Coronary artery (tissue), 2 donors: ENCODE measurements at regions not wholly inside any gene's neighbourhood (a gene's known extent, or its start where the extent isn't known, plus 50 kb on each side); places are given as distances from the start of the nearest gene placed in this dataset.
A peak's percentile ranks its signal among the peaks of the same experiment; 100 is the strongest.

Experiments
- DNase-seq: peaks from one replicate; pipeline ENCODE4 v3.0.0-alpha.2; 2017; ENCODE audit warnings: low spot score
- H3K27ac ChIP-seq, 2 donors: fragments of 200-600 bp; sonication (generic); one replicate each; pipeline ENCODE4 v1.5.1; 2016 to 2019
- H3K4me3 ChIP-seq: fragments of 200-600 bp; sonication (generic); 2 replicates; pipeline ENCODE4 v1.5.1; 2016; ENCODE audit warnings: mild to moderate bottlenecking, moderate library complexity
- TF ChIP-seq, protein P1 (sequence below): fragments of 200-600 bp; sonication (generic); IDR thresholded peaks from one replicate; pipeline ENCODE4 v1.5.1; 2019; ENCODE audit warnings: antibody characterized with exemption

DNA sequence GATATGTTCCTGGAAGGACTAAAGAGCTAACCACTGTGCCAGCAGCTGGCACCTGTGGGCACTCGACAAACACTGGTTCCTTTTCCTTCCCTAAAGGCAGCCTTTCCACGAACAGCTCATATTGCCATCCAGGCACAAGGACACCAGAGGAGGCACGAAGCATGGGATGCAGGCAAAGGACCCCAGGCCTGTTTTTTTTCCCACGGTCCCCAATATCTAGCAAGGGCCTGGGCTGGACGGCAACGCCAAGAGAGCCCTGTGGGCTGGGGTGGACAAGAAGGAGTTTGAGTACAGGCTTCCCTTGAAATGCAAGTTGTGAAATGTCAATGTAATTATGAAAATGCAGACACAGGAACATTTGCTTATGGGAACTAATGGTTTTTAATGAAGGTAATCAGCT is 135.9 kb downstream of the CYP26B1 start:
- Histone ChIP-seq H3K4me3 (no peak overlapping the region), H3K27ac (no peak overlapping the region)
- TF ChIP-seq, protein P1, sequence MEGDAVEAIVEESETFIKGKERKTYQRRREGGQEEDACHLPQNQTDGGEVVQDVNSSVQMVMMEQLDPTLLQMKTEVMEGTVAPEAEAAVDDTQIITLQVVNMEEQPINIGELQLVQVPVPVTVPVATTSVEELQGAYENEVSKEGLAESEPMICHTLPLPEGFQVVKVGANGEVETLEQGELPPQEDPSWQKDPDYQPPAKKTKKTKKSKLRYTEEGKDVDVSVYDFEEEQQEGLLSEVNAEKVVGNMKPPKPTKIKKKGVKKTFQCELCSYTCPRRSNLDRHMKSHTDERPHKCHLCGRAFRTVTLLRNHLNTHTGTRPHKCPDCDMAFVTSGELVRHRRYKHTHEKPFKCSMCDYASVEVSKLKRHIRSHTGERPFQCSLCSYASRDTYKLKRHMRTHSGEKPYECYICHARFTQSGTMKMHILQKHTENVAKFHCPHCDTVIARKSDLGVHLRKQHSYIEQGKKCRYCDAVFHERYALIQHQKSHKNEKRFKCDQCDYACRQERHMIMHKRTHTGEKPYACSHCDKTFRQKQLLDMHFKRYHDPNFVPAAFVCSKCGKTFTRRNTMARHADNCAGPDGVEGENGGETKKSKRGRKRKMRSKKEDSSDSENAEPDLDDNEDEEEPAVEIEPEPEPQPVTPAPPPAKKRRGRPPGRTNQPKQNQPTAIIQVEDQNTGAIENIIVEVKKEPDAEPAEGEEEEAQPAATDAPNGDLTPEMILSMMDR, result no peak
- no peak for DNase-seq

DNA sequence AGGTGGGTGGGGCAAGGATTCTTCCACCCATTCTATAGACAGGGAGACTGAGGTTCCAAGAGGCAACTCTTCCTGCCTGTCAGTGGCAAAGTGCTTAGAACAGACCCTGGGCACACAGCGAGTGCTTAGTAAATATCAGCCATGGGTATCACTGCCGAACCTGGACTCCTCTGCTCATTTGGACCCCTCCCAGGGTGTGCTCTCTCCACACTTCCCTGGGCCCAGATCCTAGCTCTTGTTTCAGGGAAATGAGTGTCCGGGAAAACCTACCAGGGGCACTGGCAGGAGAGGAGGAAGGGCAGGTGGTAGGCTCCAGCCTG is 136.3 kb downstream of the CYP26B1 start:
- peak; percentile 33 for DNase-seq
- H3K27ac ChIP-seq, result no peak overlapping the region
- TF ChIP-seq, protein P1, result no peak
- H3K4me3 ChIP-seq, result no peak overlapping the region

DNA sequence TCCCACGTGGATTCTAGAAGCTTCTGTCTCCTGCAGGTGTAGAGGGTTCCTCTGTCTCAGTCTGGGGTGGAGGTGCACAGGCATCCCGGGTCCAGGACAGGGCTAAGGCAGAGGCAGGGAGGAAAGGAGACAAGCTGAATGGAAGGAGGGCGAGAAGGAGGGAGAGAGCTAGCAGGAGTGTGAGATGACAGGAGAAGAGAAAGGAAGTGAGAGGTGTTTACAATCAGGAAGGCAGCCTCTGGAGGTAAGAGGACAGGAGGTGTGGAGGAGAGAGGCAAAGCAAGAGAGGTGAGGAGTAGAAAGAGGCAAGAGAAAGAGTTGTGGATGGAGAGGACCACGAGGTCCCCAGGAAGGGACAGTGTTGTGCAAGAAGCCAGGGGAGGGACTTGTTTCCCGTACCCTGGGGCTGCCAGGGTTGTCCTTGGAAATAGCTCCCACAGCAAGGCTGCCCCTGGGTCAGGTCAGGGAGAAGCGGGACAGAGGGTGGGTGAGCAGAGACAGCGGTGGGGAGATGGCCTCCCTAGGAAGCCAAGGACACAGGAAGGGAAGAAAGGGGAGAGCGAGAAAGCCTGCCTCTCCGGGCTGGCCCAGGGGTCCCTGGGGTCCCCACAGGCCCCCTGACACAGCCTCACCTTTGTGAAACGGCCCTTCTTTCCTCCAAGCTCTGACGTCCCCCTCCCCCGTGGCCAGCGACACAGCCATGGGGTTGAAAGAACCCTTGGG is 136.9 kb downstream of the CYP26B1 start:
- Histone ChIP-seq H3K4me3 (no peak overlapping the region), H3K27ac (no peak overlapping the region)
- DNase-seq, result peak; percentile 66
- TF ChIP-seq, protein P1, result no peak

DNA sequence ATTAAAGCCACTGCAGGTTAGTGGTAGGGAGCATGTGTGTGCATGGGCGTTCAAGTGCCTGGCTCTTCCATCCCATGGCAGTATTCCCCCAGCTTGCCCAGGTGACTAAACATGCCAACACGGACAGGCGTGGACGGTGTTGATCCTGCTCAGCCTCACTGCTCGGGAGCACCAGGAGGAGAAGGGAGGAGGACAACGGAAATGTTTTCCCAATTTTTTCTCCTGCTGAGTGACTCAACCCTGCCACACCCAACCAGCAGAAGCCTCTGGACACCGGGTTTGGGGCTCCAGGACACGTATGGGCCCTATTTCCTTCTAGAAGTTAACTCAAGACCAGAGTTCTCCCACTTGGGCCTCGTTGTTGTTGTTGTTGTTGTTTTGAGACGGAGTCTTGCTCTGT is 139.1 kb downstream of the CYP26B1 start:
- Histone ChIP-seq H3K4me3 (no peak overlapping the region), H3K27ac (no peak overlapping the region)
- TF ChIP-seq, protein P1, result no peak
- peak; percentile 31 for DNase-seq

DNA sequence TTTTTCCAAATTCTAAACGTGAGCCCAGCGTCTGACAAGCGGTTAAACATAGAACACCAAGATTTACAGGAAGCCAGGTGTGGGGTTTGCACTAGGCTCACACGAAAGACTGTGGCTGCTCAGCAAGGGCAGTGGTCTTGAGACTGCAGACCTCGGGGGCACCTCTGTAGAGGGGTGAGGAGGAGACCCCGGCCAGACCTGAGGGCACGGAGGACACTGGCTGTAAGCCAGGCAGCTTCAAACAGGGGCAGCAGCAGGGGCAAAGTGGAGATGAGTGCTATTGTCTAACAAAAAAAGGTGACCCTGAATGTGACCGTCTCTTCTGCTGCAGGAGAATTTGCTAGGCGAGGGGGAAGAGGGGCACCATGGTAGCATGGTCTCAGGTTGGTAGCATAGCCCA is 140.3 kb downstream of the CYP26B1 start:
- TF ChIP-seq, protein P1, result no peak
- H3K27ac ChIP-seq, result no peak overlapping the region
- no peak overlapping the region for H3K4me3 ChIP-seq
- no peak for DNase-seq

DNA sequence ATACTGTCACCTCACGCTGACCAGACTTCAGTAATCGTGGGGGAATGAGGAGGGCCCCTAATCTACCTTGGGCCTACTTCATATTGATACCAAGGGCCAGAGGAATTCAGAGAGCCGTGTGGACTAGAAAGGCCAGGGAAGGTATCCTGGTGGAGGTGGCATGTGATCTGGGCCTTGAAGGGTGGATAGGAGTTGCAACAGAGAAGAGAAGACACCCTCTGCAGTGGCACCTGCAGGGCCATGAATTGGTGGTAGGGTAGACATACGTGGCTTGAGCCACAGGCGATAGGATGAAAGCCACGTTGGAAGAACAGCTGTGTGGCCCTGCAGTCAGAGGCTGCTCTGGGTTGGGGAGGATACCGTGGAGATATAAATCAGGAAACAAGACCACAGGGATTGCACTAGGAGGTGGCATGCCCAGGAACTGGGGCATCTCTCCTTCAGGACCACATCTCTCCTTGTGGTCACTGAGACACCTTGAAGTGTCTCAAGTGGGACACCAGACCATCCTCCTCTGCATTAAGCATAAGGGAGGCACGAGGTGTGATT is 141.4 kb downstream of the CYP26B1 start:
- DNase-seq, result peak; percentile 35
- TF ChIP-seq, protein P1, result no peak
- H3K4me3 ChIP-seq, result no peak overlapping the region
- no peak overlapping the region for H3K27ac ChIP-seq

DNA sequence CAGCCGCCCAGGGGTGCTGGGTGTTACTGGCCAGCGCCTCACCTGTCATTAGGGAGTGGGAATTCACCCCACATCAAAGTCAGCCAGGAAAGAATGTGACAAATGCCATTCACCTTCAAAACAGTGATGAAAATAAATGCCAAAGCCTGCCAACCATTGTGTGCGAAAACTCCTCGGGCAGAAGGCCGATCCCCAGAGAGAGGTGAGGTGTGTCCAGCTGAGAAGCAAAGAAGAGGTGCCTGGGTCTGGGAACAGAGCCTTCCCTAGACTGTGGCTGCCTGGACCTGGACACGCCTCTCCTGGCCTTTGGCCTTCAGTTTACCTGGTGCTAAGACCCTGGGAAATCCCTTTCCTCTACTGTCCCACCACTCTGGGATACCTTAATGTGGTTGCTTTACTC is 142.7 kb downstream of the CYP26B1 start:
- DNase-seq, result no peak
- TF ChIP-seq, protein P1, result no peak
- Histone ChIP-seq H3K4me3 (no peak overlapping the region), H3K27ac (no peak overlapping the region)
